ENCODE measurements at regions not wholly inside any gene's neighbourhood (a gene's known extent, or its start where the extent isn't known, plus 50 kb on each side); places are given as distances from the start of the nearest gene placed in this dataset.

DNA sequence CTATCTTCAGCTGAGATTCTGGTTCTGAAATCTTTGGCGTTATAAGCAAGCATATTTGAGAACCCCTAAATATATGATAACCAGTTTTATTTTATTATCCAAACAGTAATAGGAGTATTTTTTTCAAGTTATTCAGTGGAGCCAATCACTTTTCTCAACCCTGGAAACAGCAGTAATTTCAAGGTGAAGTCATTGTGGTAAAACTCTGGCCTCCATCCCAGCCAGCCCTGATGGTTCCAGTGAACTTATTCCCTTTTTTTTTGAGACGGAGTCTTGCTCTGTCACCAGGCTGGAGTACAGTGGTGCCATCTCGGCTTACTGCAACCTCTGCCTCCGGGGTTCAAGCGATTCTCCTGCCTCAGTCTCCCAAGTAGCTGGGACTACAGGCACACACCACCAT is 545.4 kb upstream of the IL12A start:
- Histone ChIP-seq H3K36me3 (no peaks in the 10 kb centered on the region), H3K27ac (no peak overlapping the region), H3K4me1 (ENCODE audit: control insufficient read depth in 1 of 2, insufficient read depth in 1 of 2, low read depth in 1 of 2, low read length in 1 of 2) (no peaks in the 10 kb centered on the region), H3K9me3 (no peaks in the 10 kb centered on the region), H3K27me3 (no peaks in the 10 kb centered on the region), H3K4me3 (ENCODE audit: low read depth in 1 of 2, low read length in 1 of 2) (no peak overlapping the region)
- TF ChIP-seq, protein P1, sequence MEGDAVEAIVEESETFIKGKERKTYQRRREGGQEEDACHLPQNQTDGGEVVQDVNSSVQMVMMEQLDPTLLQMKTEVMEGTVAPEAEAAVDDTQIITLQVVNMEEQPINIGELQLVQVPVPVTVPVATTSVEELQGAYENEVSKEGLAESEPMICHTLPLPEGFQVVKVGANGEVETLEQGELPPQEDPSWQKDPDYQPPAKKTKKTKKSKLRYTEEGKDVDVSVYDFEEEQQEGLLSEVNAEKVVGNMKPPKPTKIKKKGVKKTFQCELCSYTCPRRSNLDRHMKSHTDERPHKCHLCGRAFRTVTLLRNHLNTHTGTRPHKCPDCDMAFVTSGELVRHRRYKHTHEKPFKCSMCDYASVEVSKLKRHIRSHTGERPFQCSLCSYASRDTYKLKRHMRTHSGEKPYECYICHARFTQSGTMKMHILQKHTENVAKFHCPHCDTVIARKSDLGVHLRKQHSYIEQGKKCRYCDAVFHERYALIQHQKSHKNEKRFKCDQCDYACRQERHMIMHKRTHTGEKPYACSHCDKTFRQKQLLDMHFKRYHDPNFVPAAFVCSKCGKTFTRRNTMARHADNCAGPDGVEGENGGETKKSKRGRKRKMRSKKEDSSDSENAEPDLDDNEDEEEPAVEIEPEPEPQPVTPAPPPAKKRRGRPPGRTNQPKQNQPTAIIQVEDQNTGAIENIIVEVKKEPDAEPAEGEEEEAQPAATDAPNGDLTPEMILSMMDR (IDR thresholded peaks at IDR 0.05) = no peak

DNA sequence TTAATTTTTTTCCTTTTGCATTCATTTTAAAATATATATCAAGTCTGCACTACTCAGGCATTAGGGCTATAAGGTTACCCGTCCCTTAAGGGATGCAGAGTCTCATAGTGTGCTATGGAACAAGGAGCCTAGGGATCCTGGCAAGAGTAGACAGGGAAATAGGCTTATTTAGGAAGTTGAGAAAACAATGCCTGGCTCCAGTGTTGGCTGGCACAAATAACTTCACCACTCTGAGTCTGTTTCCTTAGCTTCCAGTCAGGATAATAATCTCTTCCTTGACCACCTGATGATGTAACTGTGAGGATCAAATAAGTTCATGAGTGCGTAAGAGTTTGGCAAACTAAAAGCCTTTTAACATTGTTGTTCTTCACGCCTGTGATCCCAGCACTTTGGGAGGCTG is 540.8 kb upstream of the IL12A start:
- TF ChIP-seq, protein P1 (IDR thresholded peaks at IDR 0.05) = no peak
- Histone ChIP-seq H3K4me1 (ENCODE audit: control insufficient read depth in 1 of 2, insufficient read depth in 1 of 2, low read depth in 1 of 2, low read length in 1 of 2) (no peaks in the 10 kb centered on the region), H3K27me3 (no peaks in the 10 kb centered on the region), H3K27ac (no peak overlapping the region), H3K36me3 (no peaks in the 10 kb centered on the region), H3K4me3 (ENCODE audit: low read depth in 1 of 2, low read length in 1 of 2) (no peak overlapping the region), H3K9me3 (no peaks in the 10 kb centered on the region)

DNA sequence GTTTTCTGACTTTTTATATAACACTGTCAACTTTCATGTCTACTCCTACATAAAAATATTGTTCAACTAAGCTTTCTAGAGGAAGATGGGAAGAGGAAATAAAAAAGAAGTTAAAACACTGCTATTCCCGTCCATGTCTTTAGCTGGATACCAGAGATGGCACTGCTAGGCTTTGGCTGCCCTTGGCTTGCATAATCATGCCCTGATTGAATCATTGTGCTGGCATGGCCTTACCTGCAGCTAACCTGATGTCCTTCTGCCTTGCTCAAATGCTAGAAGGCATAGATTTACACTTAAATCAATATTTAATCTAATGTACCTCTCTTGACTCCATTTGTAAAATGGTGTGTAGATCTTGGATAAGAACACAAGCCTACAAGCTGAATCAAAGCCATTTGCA is 539.7 kb upstream of the IL12A start:
- no peaks in the 10 kb centered on the region for H3K27me3 ChIP-seq
- no peaks in the 10 kb centered on the region for H3K36me3 ChIP-seq
- H3K4me1 ChIP-seq (ENCODE audit: control insufficient read depth in 1 of 2, insufficient read depth in 1 of 2, low read depth in 1 of 2, low read length in 1 of 2) = no peaks in the 10 kb centered on the region
- no peak overlapping the region for H3K4me3 ChIP-seq (ENCODE audit: low read depth in 1 of 2, low read length in 1 of 2)
- H3K9me3 ChIP-seq = no peaks in the 10 kb centered on the region
- H3K27ac ChIP-seq = no peak overlapping the region
- TF ChIP-seq, protein P1 (IDR thresholded peaks at IDR 0.05) = no peak

DNA sequence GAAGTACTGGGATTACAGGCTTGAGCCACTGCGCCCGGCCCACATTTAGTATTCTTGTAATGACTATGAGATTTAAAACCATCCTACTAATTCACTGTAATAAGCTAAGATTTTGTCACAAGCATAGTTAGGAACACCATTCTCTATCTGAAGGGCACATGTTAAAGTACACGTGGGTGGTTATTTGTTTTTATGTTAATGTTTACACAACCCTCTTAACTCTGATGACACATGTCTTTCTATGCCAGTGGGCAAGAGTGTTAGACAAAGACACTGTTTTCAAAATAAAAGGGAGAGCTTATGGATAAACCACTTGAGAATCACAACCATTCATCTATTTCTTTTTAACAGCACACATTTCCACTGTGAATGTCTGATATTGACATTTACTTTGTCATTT is 537.6 kb upstream of the IL12A start:
- Histone ChIP-seq H3K27ac (no peak overlapping the region), H3K4me1 (ENCODE audit: control insufficient read depth in 1 of 2, insufficient read depth in 1 of 2, low read depth in 1 of 2, low read length in 1 of 2) (no peaks in the 10 kb centered on the region), H3K36me3 (no peaks in the 10 kb centered on the region), H3K4me3 (ENCODE audit: low read depth in 1 of 2, low read length in 1 of 2) (no peak overlapping the region), H3K27me3 (no peaks in the 10 kb centered on the region), H3K9me3 (no peaks in the 10 kb centered on the region)
- TF ChIP-seq, protein P1 (IDR thresholded peaks at IDR 0.05) = no peak

DNA sequence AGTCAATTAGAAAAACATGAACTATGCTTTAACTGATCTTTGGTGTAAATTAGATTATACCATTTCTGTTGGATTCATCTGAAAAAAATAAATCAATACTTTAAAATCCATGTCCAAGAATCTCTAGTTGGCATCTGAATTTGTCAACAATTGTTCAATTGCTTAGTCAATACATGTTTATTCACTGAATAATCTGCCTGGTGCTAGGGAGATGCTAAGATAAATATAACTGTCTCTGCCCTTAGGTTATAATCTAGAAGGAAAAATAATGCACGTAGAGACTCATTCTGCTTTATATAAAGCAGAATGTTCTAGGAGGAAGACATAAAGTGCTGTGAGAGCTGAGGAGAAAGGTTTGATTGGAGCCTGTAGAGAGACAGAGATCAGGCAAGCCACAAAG is 537.2 kb upstream of the IL12A start:
- TF ChIP-seq, protein P1 (IDR thresholded peaks at IDR 0.05) = no peak
- Histone ChIP-seq H3K4me3 (ENCODE audit: low read depth in 1 of 2, low read length in 1 of 2) (no peak overlapping the region), H3K4me1 (ENCODE audit: control insufficient read depth in 1 of 2, insufficient read depth in 1 of 2, low read depth in 1 of 2, low read length in 1 of 2) (no peaks in the 10 kb centered on the region), H3K36me3 (no peaks in the 10 kb centered on the region), H3K9me3 (no peaks in the 10 kb centered on the region), H3K27me3 (no peaks in the 10 kb centered on the region), H3K27ac (no peak overlapping the region)

DNA sequence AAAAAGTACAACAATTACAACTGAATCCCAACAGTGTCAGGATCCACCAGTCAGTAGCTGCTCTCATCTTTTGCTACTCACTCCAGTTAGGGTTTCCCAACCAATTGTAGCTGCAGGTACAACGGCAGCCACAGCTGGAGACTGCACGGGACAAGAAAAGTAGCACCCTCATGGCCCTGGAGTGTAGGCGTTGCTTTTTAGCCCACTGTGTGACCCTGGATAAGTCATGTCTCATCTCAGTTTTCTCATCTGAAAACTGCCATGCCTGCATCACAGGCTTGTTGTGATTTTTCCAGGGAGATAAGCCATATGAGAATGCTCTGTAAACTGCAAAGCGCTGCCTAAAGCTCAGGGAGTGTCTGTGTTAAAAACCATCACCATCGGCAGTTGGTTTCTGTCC is 535.6 kb upstream of the IL12A start:
- TF ChIP-seq, protein P1 (IDR thresholded peaks at IDR 0.05) = no peak
- no peak overlapping the region for H3K4me3 ChIP-seq (ENCODE audit: low read depth in 1 of 2, low read length in 1 of 2)

More for the DNA sequence above, 535.6 kb upstream of the IL12A start:
- Histone ChIP-seq H3K4me1 (ENCODE audit: control insufficient read depth in 1 of 2, insufficient read depth in 1 of 2, low read depth in 1 of 2, low read length in 1 of 2) (no peaks in the 10 kb centered on the region), H3K36me3 (no peaks in the 10 kb centered on the region), H3K9me3 (no peaks in the 10 kb centered on the region), H3K27ac (no peak overlapping the region), H3K27me3 (no peaks in the 10 kb centered on the region)

Measured in neutrophil (primary cell).